Stimulated activated CD4-positive, alpha-beta T cell treated with anti-CD3 and anti-CD28 coated beads, Interleukin-2, amount 100 ng/mL, for 4 hours (primary cell): ENCODE measurements at regions not wholly inside any gene's neighbourhood (a gene's known extent, or its start where the extent isn't known, plus 50 kb on each side); places are given as distances from the start of the nearest gene placed in this dataset.
"Not testable (repeated sequence)": the region's sequence is repeated elsewhere in the genome, so short reads cannot be mapped to it uniquely, and the experiment has no call there.

Source experiments
- DNase-seq: peaks from one replicate; pipeline ENCODE4 v3.0.0-alpha.2; 2020; ENCODE audit warnings: low read depth

GRCh38 chr3:5750874-5751640, 563.5 kb downstream of the EDEM1 start:
- no peak for DNase-seq

- no peak for DNase-seq
Measured at GRCh38 chr3:5754602-5755001, 567.1 kb downstream of the EDEM1 start.

GRCh38 chr3:5756443-5756842, 568.9 kb downstream of the EDEM1 start:
- DNase-seq = no peak

GRCh38 chr3:5757213-5757804, 569.8 kb downstream of the EDEM1 start:
- DNase-seq = no peak

- no peak for DNase-seq
Measured at GRCh38 chr3:5758699-5759098, 571.2 kb downstream of the EDEM1 start.

- DNase-seq = no peak
Measured at GRCh38 chr3:5762506-5762905, 575.0 kb downstream of the EDEM1 start.

- no peak for DNase-seq
Measured at GRCh38 chr3:5766848-5767247, 579.3 kb downstream of the EDEM1 start.

GRCh38 chr3:5767304-5767703, 579.8 kb downstream of the EDEM1 start:
- no peak for DNase-seq

GRCh38 chr3:5768281-5768945, 580.9 kb downstream of the EDEM1 start:
- DNase-seq = no peak

- DNase-seq = no peak
Measured at GRCh38 chr3:5769825-5770224, 582.3 kb downstream of the EDEM1 start.

GRCh38 chr3:5774337-5774736, 586.8 kb downstream of the EDEM1 start:
- no peak for DNase-seq

GRCh38 chr3:5775100-5775499, 587.6 kb downstream of the EDEM1 start:
- not testable (repeated sequence) for DNase-seq

- DNase-seq = no peak
Measured at GRCh38 chr3:5784690-5785089, 597.2 kb downstream of the EDEM1 start.

GRCh38 chr3:5787861-5788488, 600.5 kb downstream of the EDEM1 start:
- no peak for DNase-seq

GRCh38 chr3:5788496-5788895, 601.0 kb downstream of the EDEM1 start:
- DNase-seq = no peak

GRCh38 chr3:5791558-5791957, 604.1 kb downstream of the EDEM1 start:
- DNase-seq = no peak

- no peak for DNase-seq
Measured at GRCh38 chr3:5796541-5796940, 609.0 kb downstream of the EDEM1 start.

- no peak for DNase-seq
Measured at GRCh38 chr3:5798809-5799208, 611.3 kb downstream of the EDEM1 start.

GRCh38 chr3:5799398-5799797, 611.9 kb downstream of the EDEM1 start:
- DNase-seq = no peak

- DNase-seq = no peak
Measured at GRCh38 chr3:5800965-5801364, 613.5 kb downstream of the EDEM1 start.

- no peak for DNase-seq
Measured at GRCh38 chr3:5806192-5806591, 618.7 kb downstream of the EDEM1 start.

GRCh38 chr3:5809586-5810246, 622.2 kb downstream of the EDEM1 start:
- DNase-seq = no peak
